DND-41 (cell line): ENCODE measurements at regions not wholly inside any gene's neighbourhood (a gene's known extent, or its start where the extent isn't known, plus 50 kb on each side); places are given as distances from the start of the nearest gene placed in this dataset.

Experiments
- ATAC-seq: fragments of 200-7000 bp; cut with Tn5 transposase; 3 replicates; pipeline ENCODE4 v1.9.1; 2021; ENCODE audit warnings: low read depth; ENCODE audit not compliant: insufficient read depth
- DNase-seq: peaks from one replicate; pipeline ENCODE4 v3.0.0-alpha.2; 2020
- H2AFZ ChIP-seq: 2 replicates; pipeline ENCODE4 v1.6.0; 2012; ENCODE audit warnings: low read depth, low read length
- H3K27ac ChIP-seq: 2 replicates; pipeline ENCODE4 v1.5.1; 2012; ENCODE audit warnings: low read length, inconsistent platforms
- H3K27me3 ChIP-seq: fragments of 200-600 bp; sonication (generic); 2 replicates; pipeline ENCODE4 v1.6.0; 2012; ENCODE audit warnings: low read length, mild to moderate bottlenecking, inconsistent platforms; ENCODE audit not compliant: insufficient read depth, poor library complexity
- H3K36me3 ChIP-seq: 2 replicates; pipeline ENCODE4 v1.5.1; 2012; ENCODE audit warnings: low read length, inconsistent platforms; ENCODE audit not compliant: insufficient read depth
- H3K4me1 ChIP-seq: 2 replicates; pipeline ENCODE4 v1.5.1; 2012; ENCODE audit warnings: mild to moderate bottlenecking, low read length; ENCODE audit not compliant: insufficient read depth
- H3K4me2 ChIP-seq: 2 replicates; pipeline ENCODE4 v1.6.0; 2012; ENCODE audit warnings: mild to moderate bottlenecking, moderate library complexity, low read length, inconsistent platforms; ENCODE audit not compliant: insufficient read depth
- H3K4me3 ChIP-seq, 2 experiments: fragments of 200-600 bp in 1 of 2; shearing (Covaris generic) in 1 of 2; 2 replicates each; pipeline ENCODE4 v1.5.1; 2012 to 2016; ENCODE audit warnings: inconsistent platforms in 2 of 2, low read length in 2 of 2, mild to moderate bottlenecking in 2 of 2, low read depth in 1 of 2, moderate library complexity in 1 of 2
- H3K79me2 ChIP-seq: 2 replicates; pipeline ENCODE4 v1.6.0; 2012; ENCODE audit warnings: low read length, inconsistent platforms; ENCODE audit not compliant: insufficient read depth
- H3K9ac ChIP-seq: 2 replicates; pipeline ENCODE4 v1.6.0; 2012; ENCODE audit warnings: low read depth, mild to moderate bottlenecking, inconsistent platforms, low read length, moderate library complexity
- H3K9me3 ChIP-seq: 2 replicates; pipeline ENCODE4 v1.5.1; 2012; ENCODE audit warnings: low read length, moderate library complexity, mild to moderate bottlenecking, inconsistent platforms; ENCODE audit not compliant: insufficient read depth, severe bottlenecking
- H4K20me1 ChIP-seq: 2 replicates; pipeline ENCODE4 v1.6.0; 2012; ENCODE audit warnings: low read length; ENCODE audit not compliant: insufficient read depth
- CTCF ChIP-seq: IDR thresholded peaks from 2 replicates; pipeline ENCODE4 v1.5.1; 2012; ENCODE audit warnings: borderline replicate concordance, low read length, moderate library complexity, mild to moderate bottlenecking; ENCODE audit not compliant: poor library complexity, severe bottlenecking; ENCODE audit errors: extremely low read depth
- EZH2 ChIP-seq: IDR thresholded peaks from 3 replicates; pipeline ENCODE4 v1.6.1; 2012; ENCODE audit warnings: borderline replicate concordance, low read depth, mild to moderate bottlenecking, moderate library complexity, low read length, inconsistent platforms; ENCODE audit not compliant: severe bottlenecking

DNA sequence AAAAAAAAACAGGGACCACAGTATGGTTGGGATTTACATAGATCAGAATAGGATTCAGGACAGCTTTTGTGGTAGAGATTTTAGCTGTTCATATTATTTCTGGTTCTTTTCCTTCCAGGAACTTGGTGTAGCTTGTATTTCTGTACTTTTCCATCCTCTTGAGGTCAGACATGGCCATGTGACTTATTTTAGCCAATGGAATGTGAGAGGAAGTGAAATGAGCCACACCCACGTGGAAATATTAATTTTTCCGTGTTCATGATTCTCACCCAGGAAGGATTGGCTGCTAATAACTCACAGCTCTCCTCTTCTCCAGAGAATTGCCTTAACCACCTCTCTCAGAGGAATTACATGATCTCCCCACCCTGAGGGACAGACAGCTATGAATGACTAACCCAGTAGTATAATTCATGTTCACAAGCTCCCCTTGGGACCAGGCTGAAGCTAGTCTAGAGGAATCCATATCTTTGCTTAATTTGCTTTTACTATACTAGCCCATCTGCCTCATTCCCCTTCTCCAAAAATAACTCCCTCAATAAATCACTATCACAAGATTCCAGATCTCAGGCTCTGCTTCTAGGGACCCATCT lies 340.4 kb downstream of the NUAK1 start:
- no peak for DNase-seq
- no peak overlapping the region for H3K4me2 ChIP-seq
- H4K20me1 ChIP-seq: no peaks in the 10 kb centered on the region

DNA sequence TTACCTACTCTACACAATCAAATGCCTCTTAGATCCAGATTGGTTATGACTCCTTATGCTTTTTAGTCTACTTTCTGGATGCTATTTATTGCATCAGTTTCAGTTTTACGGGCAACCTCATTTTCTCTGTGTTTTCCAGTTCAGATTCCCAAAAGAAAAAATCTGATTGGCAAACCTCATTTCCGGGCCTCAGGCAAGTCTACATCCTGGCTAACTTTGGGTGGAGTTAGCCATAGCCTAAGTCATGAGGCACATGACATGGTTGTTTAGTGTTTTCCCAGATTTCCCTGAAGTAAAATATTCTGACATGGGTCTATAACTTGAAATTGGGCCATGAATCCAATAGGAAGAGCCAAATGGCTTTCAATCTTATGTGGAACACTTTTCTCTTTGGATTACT lies 339.7 kb downstream of the NUAK1 start:
- no peak for DNase-seq
- H3K9ac ChIP-seq: no peak overlapping the region
- H3K4me3 ChIP-seq: no peak overlapping the region
- ATAC-seq: no peak
- no peak overlapping the region for H2AFZ ChIP-seq
- no peak overlapping the region for H3K4me2 ChIP-seq
- H4K20me1 ChIP-seq: no peaks in the 10 kb centered on the region
- H3K9me3 ChIP-seq: no peaks in the 10 kb centered on the region
- no peaks in the 10 kb centered on the region for H3K79me2 ChIP-seq
- H3K27ac ChIP-seq: no peak overlapping the region
- H3K4me1 ChIP-seq: no peaks in the 10 kb centered on the region
- no peaks in the 10 kb centered on the region for H3K27me3 ChIP-seq
- TF ChIP-seq EZH2 (no peak), CTCF (no peak)
- no peaks in the 10 kb centered on the region for H3K36me3 ChIP-seq

More for the DNA sequence above, 340.4 kb downstream of the NUAK1 start:
- H3K4me1 ChIP-seq: no peaks in the 10 kb centered on the region
- no peaks in the 10 kb centered on the region for H3K9me3 ChIP-seq
- H3K36me3 ChIP-seq: no peaks in the 10 kb centered on the region
- TF ChIP-seq CTCF: no peak
- no peak overlapping the region for H2AFZ ChIP-seq
- H3K79me2 ChIP-seq: no peaks in the 10 kb centered on the region
- no peak for ATAC-seq
- H3K27me3 ChIP-seq: no peaks in the 10 kb centered on the region
- no peak overlapping the region for H3K9ac ChIP-seq
- H3K27ac ChIP-seq: no peak overlapping the region
- no peak overlapping the region for H3K4me3 ChIP-seq

DNA sequence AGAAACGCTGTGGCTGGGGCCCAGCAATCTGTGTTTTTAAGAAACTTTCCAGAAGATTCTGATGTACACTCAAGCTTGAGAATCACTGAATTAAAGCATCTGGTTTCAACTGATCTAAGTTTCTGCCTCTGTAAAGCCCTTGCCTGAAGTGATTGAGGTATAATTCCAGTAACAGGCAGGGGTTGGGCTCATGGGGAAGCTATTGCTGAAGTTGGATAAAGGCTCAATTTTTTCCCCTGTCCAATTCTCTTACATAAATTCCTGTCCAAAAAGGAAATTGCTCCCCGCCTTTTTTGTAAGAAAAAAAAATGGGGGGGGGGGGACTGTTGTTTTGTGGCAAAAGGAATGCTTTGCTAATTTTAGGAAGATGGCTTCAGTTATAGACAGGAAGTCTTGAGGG lies 337.4 kb downstream of the NUAK1 start:
- H3K79me2 ChIP-seq: no peaks in the 10 kb centered on the region
- no peak overlapping the region for H3K4me2 ChIP-seq
- no peak overlapping the region for H3K4me3 ChIP-seq
- H3K4me1 ChIP-seq: no peaks in the 10 kb centered on the region
- ATAC-seq (no peak), DNase-seq (no peak)
- no peaks in the 10 kb centered on the region for H3K27me3 ChIP-seq
- H3K36me3 ChIP-seq: no peaks in the 10 kb centered on the region
- no peak overlapping the region for H2AFZ ChIP-seq
- H3K9me3 ChIP-seq: no peaks in the 10 kb centered on the region
- no peak overlapping the region for H3K9ac ChIP-seq
- no peaks in the 10 kb centered on the region for H4K20me1 ChIP-seq
- H3K27ac ChIP-seq: no peak overlapping the region
- TF ChIP-seq EZH2: no peak
- no peak for TF ChIP-seq CTCF

- Histone ChIP-seq H4K20me1 (no peaks in the 10 kb centered on the region), H3K79me2 (no peaks in the 10 kb centered on the region), H3K4me1 (no peaks in the 10 kb centered on the region), H3K9ac (no peak overlapping the region), H3K4me2 (no peak overlapping the region), H3K4me3 (no peak overlapping the region), H3K27ac (no peak overlapping the region), H3K36me3 (no peaks in the 10 kb centered on the region), H3K9me3 (no peaks in the 10 kb centered on the region), H3K27me3 (peaks cover 3% of the 10 kb centered on the region), H2AFZ (no peak overlapping the region)
- DNase-seq (no peak), ATAC-seq (no peak)
- no peak for TF ChIP-seq CTCF
- no peak for TF ChIP-seq EZH2
Measured at GRCh38 chr12:105803292-105803691, 335.5 kb downstream of the NUAK1 start.
